ENCODE measurements at regions not wholly inside any gene's neighbourhood (a gene's known extent, or its start where the extent isn't known, plus 50 kb on each side); places are given as distances from the start of the nearest gene placed in this dataset.

- Mint-ChIP-seq H3K4me3 (no peak overlapping the region), H3K27ac (no peak overlapping the region), H3K9me3 (peaks cover 12 to 13% of the 10 kb centered on the region in 2 experiments), H3K27me3 (ENCODE audit: low read depth) (peaks cover 4% of the 10 kb centered on the region), H3K4me1 (0 out of 4 replicates have a peak, but pooled peaks cover 0 to 3% of the 10 kb centered on the region in 2 experiments), H3K36me3 (ENCODE audit: insufficient read depth in 1 of 3, low read depth in 3 of 3) (peaks cover 1 to 10% (median 3%) of the 10 kb centered on the region in 3 experiments; a peak in 4 of 7 replicates)
- Histone ChIP-seq H2BK12ac (ENCODE audit: insufficient read length, low read depth, low read length) (no peak overlapping the region), H4K91ac (ENCODE audit: insufficient read length, low read depth, low read length) (no peak overlapping the region), H3K4me1 (ENCODE audit: insufficient read depth, low read length) (no peaks in the 10 kb centered on the region), H3K27me3 (ENCODE audit: insufficient read depth, low read length) (no peaks in the 10 kb centered on the region), H2BK120ac (ENCODE audit: low read depth, low read length, poor library complexity, severe bottlenecking) (no peak overlapping the region), H3K27ac (ENCODE audit: insufficient read length, low read depth, low read length) (no peak overlapping the region), H3K56ac (ENCODE audit: insufficient read length, low read depth, low read length) (no peak overlapping the region), H3K23ac (ENCODE audit: insufficient read length, low read depth, low read length) (no peak overlapping the region), H3K9ac (ENCODE audit: extremely low read depth, insufficient read length, low read length) (no peak overlapping the region), H2BK5ac (ENCODE audit: insufficient read length, low read length) (no peak overlapping the region), H3K23me2 (ENCODE audit: insufficient read length, low read depth, low read length, poor library complexity, severe bottlenecking) (no peaks in the 10 kb centered on the region), H2AFZ (ENCODE audit: low read length) (no peak overlapping the region), H3T11ph (ENCODE audit: low read length) (no peak overlapping the region), H2BK15ac (ENCODE audit: low read depth, low read length) (no peak overlapping the region), H2AK5ac (ENCODE audit: insufficient read length, low read length) (no peak overlapping the region), H3K18ac (ENCODE audit: insufficient read length, low read depth, low read length) (no peak overlapping the region), H3K79me1 (ENCODE audit: insufficient read depth, low read depth, low read length, poor library complexity, severe bottlenecking) (no peaks in the 10 kb centered on the region), H4K8ac (replicated peaks; ENCODE audit: insufficient read length, low read depth, low read length) (no peak overlapping the region), H3K4ac (ENCODE audit: low read depth, low read length) (no peak overlapping the region), H3K79me2 (ENCODE audit: insufficient read depth, low read length) (no peaks in the 10 kb centered on the region), H4K20me1 (ENCODE audit: control insufficient read depth, insufficient read depth, insufficient read length) (no peaks in the 10 kb centered on the region), H4K5ac (ENCODE audit: insufficient read length, low read depth, low read length) (no peak overlapping the region), H3K4me2 (ENCODE audit: insufficient read depth, insufficient read length, low read length) (no peak overlapping the region), H3K9me3 (ENCODE audit: control insufficient read depth, low read depth, low read length) (no peaks in the 10 kb centered on the region), H2BK20ac (ENCODE audit: low read depth, low read length, poor library complexity, severe bottlenecking) (no peak overlapping the region), H3K14ac (ENCODE audit: insufficient read depth, low read length) (no peak overlapping the region)
- peak; percentile 52 for DNase-seq
- WGBS (ENCODE audit: extremely low coverage, insufficient read length, low lambda C conversion rate) = no CpG with 5 or more reads among the region's 10 CpGs
- TF ChIP-seq, protein P1, sequence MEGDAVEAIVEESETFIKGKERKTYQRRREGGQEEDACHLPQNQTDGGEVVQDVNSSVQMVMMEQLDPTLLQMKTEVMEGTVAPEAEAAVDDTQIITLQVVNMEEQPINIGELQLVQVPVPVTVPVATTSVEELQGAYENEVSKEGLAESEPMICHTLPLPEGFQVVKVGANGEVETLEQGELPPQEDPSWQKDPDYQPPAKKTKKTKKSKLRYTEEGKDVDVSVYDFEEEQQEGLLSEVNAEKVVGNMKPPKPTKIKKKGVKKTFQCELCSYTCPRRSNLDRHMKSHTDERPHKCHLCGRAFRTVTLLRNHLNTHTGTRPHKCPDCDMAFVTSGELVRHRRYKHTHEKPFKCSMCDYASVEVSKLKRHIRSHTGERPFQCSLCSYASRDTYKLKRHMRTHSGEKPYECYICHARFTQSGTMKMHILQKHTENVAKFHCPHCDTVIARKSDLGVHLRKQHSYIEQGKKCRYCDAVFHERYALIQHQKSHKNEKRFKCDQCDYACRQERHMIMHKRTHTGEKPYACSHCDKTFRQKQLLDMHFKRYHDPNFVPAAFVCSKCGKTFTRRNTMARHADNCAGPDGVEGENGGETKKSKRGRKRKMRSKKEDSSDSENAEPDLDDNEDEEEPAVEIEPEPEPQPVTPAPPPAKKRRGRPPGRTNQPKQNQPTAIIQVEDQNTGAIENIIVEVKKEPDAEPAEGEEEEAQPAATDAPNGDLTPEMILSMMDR (conservative IDR thresholded peaks at IDR 0.05) = peak; percentile 59
These were observed 81.4 kb upstream of the CD82 start for GRCh38 chr11:44483919-44484610.
